ENCODE measurements at regions not wholly inside any gene's neighbourhood (a gene's known extent, or its start where the extent isn't known, plus 50 kb on each side); places are given as distances from the start of the nearest gene placed in this dataset.

DNA sequence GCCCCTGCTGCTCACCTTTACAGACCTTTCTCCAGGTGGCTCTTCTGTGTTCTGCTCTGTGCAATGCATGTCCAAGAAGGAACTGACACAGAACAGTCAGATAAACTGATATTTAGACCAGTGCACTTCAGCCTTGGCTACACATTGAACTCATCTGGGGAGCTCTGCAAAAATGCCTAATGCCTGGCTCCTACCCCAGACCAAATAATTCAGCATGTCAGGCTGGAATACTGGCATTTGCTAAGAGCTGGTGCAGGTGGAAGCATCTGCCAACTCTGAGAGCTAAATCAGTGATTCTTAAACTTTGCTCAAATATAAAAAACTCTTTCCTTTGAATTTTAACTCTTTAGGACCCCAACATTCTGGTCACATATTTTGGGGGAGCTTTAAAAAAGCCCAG lies 118.2 kb upstream of the TSC22D1 start:
- Histone ChIP-seq H3K4me2 (ENCODE audit: insufficient read depth, low read length) (no peak overlapping the region), H2AFZ (ENCODE audit: low read depth, low read length) (no peak overlapping the region), H3K9ac (ENCODE audit: low read depth, low read length) (no peak overlapping the region), H3K36me3 (ENCODE audit: insufficient read depth, low read length) (no peaks in the 10 kb centered on the region), H4K20me1 (ENCODE audit: insufficient read depth, low read length) (no peaks in the 10 kb centered on the region), H3K9me3 (ENCODE audit: insufficient read depth, low read length, severe bottlenecking) (no peaks in the 10 kb centered on the region), H3K27ac (ENCODE audit: low read length) (no peak overlapping the region), H3K79me2 (ENCODE audit: insufficient read depth, low read length) (no peaks in the 10 kb centered on the region), H3K4me3 (ENCODE audit: low read depth in 1 of 2, low read length in 2 of 2) (no peak overlapping the region), H3K4me1 (ENCODE audit: insufficient read depth, low read length) (no peaks in the 10 kb centered on the region), H3K27me3 (ENCODE audit: insufficient read depth, low read length, poor library complexity) (peaks cover 14% of the 10 kb centered on the region)
- ATAC-seq (ENCODE audit: insufficient read depth, low read depth) (no peak), DNase-seq (no peak)
- no peak for TF ChIP-seq CTCF (IDR thresholded peaks at IDR 0.05; ENCODE audit: borderline replicate concordance, extremely low read depth, low read length, poor library complexity, severe bottlenecking)
- no peak for TF ChIP-seq EZH2 (IDR thresholded peaks at IDR 0.05; ENCODE audit: borderline replicate concordance, low read depth, low read length, severe bottlenecking)

- Histone ChIP-seq H3K79me2 (ENCODE audit: insufficient read depth, low read length) (no peaks in the 10 kb centered on the region), H3K9ac (ENCODE audit: low read depth, low read length) (no peak overlapping the region), H3K27ac (ENCODE audit: low read length) (no peak overlapping the region), H3K4me2 (ENCODE audit: insufficient read depth, low read length) (no peak overlapping the region), H3K27me3 (ENCODE audit: insufficient read depth, low read length, poor library complexity) (peaks cover 14% of the 10 kb centered on the region), H2AFZ (ENCODE audit: low read depth, low read length) (no peak overlapping the region), H3K4me3 (ENCODE audit: low read depth in 1 of 2, low read length in 2 of 2) (no peak overlapping the region), H3K9me3 (ENCODE audit: insufficient read depth, low read length, severe bottlenecking) (no peaks in the 10 kb centered on the region), H3K4me1 (ENCODE audit: insufficient read depth, low read length) (no peaks in the 10 kb centered on the region), H4K20me1 (ENCODE audit: insufficient read depth, low read length) (no peaks in the 10 kb centered on the region), H3K36me3 (ENCODE audit: insufficient read depth, low read length) (no peaks in the 10 kb centered on the region)
- TF ChIP-seq EZH2 (IDR thresholded peaks at IDR 0.05; ENCODE audit: borderline replicate concordance, low read depth, low read length, severe bottlenecking) (no peak), CTCF (IDR thresholded peaks at IDR 0.05; ENCODE audit: borderline replicate concordance, extremely low read depth, low read length, poor library complexity, severe bottlenecking) (no peak)
- DNase-seq (no peak), ATAC-seq (ENCODE audit: insufficient read depth, low read depth) (no peak)
These were observed 117.1 kb upstream of the TSC22D1 start for GRCh38 chr13:44693156-44693764.

DNA sequence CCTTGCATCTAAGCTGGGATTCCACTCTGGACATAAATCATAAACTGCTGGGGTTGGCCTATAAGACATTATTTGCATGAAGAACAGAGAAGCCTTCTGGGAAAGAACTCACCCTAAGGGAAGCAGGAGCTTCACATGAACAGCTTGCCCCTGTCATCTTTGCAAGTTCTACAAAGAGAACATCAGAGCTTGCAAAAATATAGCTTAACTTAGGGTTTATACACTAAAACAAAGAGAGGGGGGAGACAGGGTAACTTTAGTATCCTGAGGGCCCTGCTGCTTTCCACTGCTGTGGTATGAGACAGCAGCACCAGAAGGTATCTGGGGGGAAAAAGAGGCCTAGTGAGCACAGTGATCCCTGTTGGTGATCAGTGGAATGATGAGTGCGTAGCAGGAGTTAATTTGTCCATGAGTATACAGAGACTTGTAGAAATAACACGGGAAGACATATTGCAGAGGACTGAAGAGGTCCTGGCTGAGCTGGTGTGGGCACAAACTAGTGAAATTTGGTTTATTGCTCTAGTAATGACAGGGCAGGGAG lies 116.1 kb upstream of the TSC22D1 start:
- no peak overlapping the region for H3K9ac ChIP-seq (ENCODE audit: low read depth, low read length)
- no peaks in the 10 kb centered on the region for H4K20me1 ChIP-seq (ENCODE audit: insufficient read depth, low read length)
- H3K27ac ChIP-seq (ENCODE audit: low read length), result no peak overlapping the region
- no peak overlapping the region for H3K4me2 ChIP-seq (ENCODE audit: insufficient read depth, low read length)
- no peak overlapping the region for H2AFZ ChIP-seq (ENCODE audit: low read depth, low read length)
- ATAC-seq (ENCODE audit: insufficient read depth, low read depth) (no peak), DNase-seq (no peak)
- H3K4me3 ChIP-seq (ENCODE audit: low read depth in 1 of 2, low read length in 2 of 2), result no peak overlapping the region
- no peaks in the 10 kb centered on the region for H3K36me3 ChIP-seq (ENCODE audit: insufficient read depth, low read length)
- no peak for TF ChIP-seq CTCF (IDR thresholded peaks at IDR 0.05; ENCODE audit: borderline replicate concordance, extremely low read depth, low read length, poor library complexity, severe bottlenecking)
- TF ChIP-seq EZH2 (IDR thresholded peaks at IDR 0.05; ENCODE audit: borderline replicate concordance, low read depth, low read length, severe bottlenecking), result no peak
- H3K9me3 ChIP-seq (ENCODE audit: insufficient read depth, low read length, severe bottlenecking), result no peaks in the 10 kb centered on the region
- peaks cover 14% of the 10 kb centered on the region for H3K27me3 ChIP-seq (ENCODE audit: insufficient read depth, low read length, poor library complexity)
- H3K79me2 ChIP-seq (ENCODE audit: insufficient read depth, low read length), result no peaks in the 10 kb centered on the region
- no peaks in the 10 kb centered on the region for H3K4me1 ChIP-seq (ENCODE audit: insufficient read depth, low read length)
